ENCODE measurements at regions not wholly inside any gene's neighbourhood (a gene's known extent, or its start where the extent isn't known, plus 50 kb on each side); places are given as distances from the start of the nearest gene placed in this dataset.
"Not testable (repeated sequence)": the region's sequence is repeated elsewhere in the genome, so short reads cannot be mapped to it uniquely, and the experiment has no call there.

- Mint-ChIP-seq H3K27me3 (ENCODE audit: low read depth) (no peaks in the 10 kb centered on the region), H3K4me3 (ENCODE audit: low read depth) (no peak overlapping the region), H3K36me3 (ENCODE audit: low read depth) (no peaks in the 10 kb centered on the region), H3K27ac (no peak overlapping the region), H3K9me3 (no peaks in the 10 kb centered on the region), H3K4me1 (ENCODE audit: low read depth) (no peaks in the 10 kb centered on the region)
- intact Hi-C loops (cut with micrococcal nuclease), result no loop called here
- no peak for DNase-seq (ENCODE audit: low spot score)
These were observed 189.9 kb downstream of the NKX6-1 start for GRCh38 chr4:84309191-84309590.

- DNase-seq (ENCODE audit: low spot score); H3K4me3 Mint-ChIP-seq (ENCODE audit: low read depth); intact Hi-C loops (cut with micrococcal nuclease): not testable (repeated sequence)
These were observed 200.3 kb downstream of the NKX6-1 start for GRCh38 chr4:84298719-84299254.

DNA sequence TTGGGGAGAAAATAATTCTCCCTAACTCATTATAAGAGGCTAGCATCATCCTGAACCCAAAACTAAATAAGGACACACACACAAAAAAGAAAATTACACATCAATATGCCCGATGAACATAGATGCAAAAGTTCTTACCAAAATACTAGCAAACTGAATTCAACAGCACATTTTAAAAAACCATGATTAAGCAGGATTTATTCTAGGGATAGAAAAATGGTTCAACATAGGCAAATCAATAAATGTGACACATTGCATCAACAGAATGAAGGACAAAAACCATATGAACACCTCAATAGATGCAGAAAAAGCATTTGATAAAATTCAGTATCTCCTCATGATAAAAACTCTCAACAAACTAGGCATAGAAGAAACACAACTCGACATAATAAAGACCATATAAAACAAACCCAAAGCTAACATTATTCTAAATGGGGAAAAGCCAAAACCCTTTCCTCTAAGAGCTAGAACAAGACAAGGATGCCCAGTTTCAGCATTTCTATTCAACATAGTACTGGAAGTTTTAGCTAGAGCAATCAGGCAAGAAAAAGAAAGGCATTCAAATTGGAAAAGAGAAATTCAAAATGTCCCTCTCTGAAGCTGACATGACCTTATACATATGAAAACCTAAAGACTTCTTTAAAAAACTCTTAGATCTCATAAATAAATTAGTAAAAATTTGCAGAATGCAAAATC, 200.9 kb downstream of the NKX6-1 start:
- no peak for DNase-seq (ENCODE audit: low spot score)
- intact Hi-C loops (cut with micrococcal nuclease), result no loop called here
- no peak overlapping the region for H3K4me3 Mint-ChIP-seq (ENCODE audit: low read depth)
- H3K36me3 Mint-ChIP-seq (ENCODE audit: low read depth), result no peaks in the 10 kb centered on the region
- H3K27me3 Mint-ChIP-seq (ENCODE audit: low read depth), result no peaks in the 10 kb centered on the region
- no peak overlapping the region for H3K27ac Mint-ChIP-seq
- H3K9me3 Mint-ChIP-seq, result peaks cover 4% of the 10 kb centered on the region
- no peaks in the 10 kb centered on the region for H3K4me1 Mint-ChIP-seq (ENCODE audit: low read depth)

More at GRCh38 chr4:84298719-84299254, 200.3 kb downstream of the NKX6-1 start:
- not testable (repeated sequence) for H3K9me3 Mint-ChIP-seq; H3K27me3 Mint-ChIP-seq (ENCODE audit: low read depth); H3K36me3 Mint-ChIP-seq (ENCODE audit: low read depth); H3K27ac Mint-ChIP-seq; H3K4me1 Mint-ChIP-seq (ENCODE audit: low read depth)

GRCh38 chr4:84291969-84292368, 207.1 kb downstream of the NKX6-1 start:
- intact Hi-C loops (cut with micrococcal nuclease), result no loop called here
- no peaks in the 10 kb centered on the region for H3K4me1 Mint-ChIP-seq (ENCODE audit: low read depth)

DNA sequence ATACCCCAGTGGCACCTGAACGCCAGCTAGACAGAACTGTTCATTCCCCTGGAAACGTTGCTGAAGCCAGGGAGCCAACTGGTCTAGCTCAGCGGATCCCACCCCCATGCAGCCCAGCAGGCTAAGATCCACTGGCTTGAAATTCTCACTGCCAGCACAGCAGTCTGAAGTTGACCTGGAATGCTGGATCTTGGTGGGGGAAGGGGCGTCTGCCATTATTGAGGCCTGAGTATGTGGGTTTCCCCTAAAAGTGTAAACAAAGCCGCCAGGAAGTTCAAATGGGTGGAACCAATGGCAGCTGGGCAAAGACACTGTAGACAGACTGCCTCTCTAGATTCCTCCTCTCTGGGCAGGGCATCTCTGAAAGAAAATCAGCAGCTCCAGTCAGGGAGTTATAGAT, 213.0 kb downstream of the NKX6-1 start:
- Mint-ChIP-seq H3K4me3 (ENCODE audit: low read depth) (no peak overlapping the region), H3K27me3 (ENCODE audit: low read depth) (no peaks in the 10 kb centered on the region), H3K36me3 (ENCODE audit: low read depth) (no peaks in the 10 kb centered on the region), H3K27ac (no peak overlapping the region), H3K9me3 (peaks cover 9% of the 10 kb centered on the region), H3K4me1 (ENCODE audit: low read depth) (no peaks in the 10 kb centered on the region)
- intact Hi-C loops (cut with micrococcal nuclease), result no loop called here
- no peak for DNase-seq (ENCODE audit: low spot score)

More at GRCh38 chr4:84291969-84292368, 207.1 kb downstream of the NKX6-1 start:
- Mint-ChIP-seq H3K27me3 (ENCODE audit: low read depth) (no peaks in the 10 kb centered on the region), H3K36me3 (ENCODE audit: low read depth) (no peaks in the 10 kb centered on the region), H3K27ac (no peak overlapping the region), H3K9me3 (peaks cover 9% of the 10 kb centered on the region), H3K4me3 (ENCODE audit: low read depth) (no peak overlapping the region)
- no peak for DNase-seq (ENCODE audit: low spot score)

- no peaks in the 10 kb centered on the region for H3K36me3 Mint-ChIP-seq (ENCODE audit: low read depth)
- intact Hi-C loops (cut with micrococcal nuclease), result no loop called here
- no peaks in the 10 kb centered on the region for H3K9me3 Mint-ChIP-seq
- H3K4me3 Mint-ChIP-seq (ENCODE audit: low read depth), result no peak overlapping the region
- DNase-seq (ENCODE audit: low spot score), result no peak
- no peaks in the 10 kb centered on the region for H3K27me3 Mint-ChIP-seq (ENCODE audit: low read depth)
- no peak overlapping the region for H3K27ac Mint-ChIP-seq
- no peaks in the 10 kb centered on the region for H3K4me1 Mint-ChIP-seq (ENCODE audit: low read depth)
These were observed 219.4 kb downstream of the NKX6-1 start for GRCh38 chr4:84279678-84280077.

DNA sequence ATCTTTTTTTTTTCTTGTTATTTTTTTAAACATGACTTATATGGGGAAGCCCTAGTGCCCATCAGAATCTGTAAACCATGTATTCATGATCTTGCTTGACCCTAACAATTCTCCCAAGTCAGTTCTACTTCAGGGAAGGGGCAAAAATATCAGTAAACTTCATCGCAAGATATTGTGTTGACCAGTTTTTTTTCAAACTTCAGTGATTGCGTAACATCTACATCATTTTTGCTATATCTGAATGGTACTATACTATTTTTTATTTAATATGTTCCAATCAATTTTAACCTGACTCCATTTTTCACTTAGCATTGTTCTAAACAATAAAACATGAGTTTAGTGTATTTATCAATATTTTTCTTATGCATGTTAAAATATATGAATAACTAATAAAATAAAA, 221.2 kb downstream of the NKX6-1 start:
- intact Hi-C loops (cut with micrococcal nuclease), result no loop called here
- no peak overlapping the region for H3K4me3 Mint-ChIP-seq (ENCODE audit: low read depth)
- no peak overlapping the region for H3K27ac Mint-ChIP-seq
- no peak for DNase-seq (ENCODE audit: low spot score)
- no peaks in the 10 kb centered on the region for H3K36me3 Mint-ChIP-seq (ENCODE audit: low read depth)
- no peaks in the 10 kb centered on the region for H3K4me1 Mint-ChIP-seq (ENCODE audit: low read depth)
- H3K9me3 Mint-ChIP-seq, result no peaks in the 10 kb centered on the region
- H3K27me3 Mint-ChIP-seq (ENCODE audit: low read depth), result no peaks in the 10 kb centered on the region

DNA sequence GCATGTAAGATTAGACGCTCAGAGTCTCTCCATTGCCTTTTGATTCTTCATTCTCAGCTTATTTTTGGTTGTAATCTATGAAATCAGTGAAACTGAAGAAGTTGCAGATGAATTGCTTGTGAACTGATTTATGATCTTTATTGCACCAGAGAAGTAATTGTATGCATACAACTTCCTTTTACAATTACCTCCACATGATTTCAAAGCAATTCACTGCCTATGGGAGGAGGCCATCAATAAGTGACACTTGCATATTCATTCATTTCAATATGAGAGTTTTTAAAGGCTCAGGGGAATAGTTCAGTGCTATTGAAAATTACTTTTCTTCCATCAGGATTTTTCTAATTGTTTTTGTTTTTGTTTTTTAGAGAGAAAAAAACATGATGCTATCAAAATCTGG, 222.3 kb downstream of the NKX6-1 start:
- no peaks in the 10 kb centered on the region for H3K4me1 Mint-ChIP-seq (ENCODE audit: low read depth)
- no peak overlapping the region for H3K27ac Mint-ChIP-seq
- H3K4me3 Mint-ChIP-seq (ENCODE audit: low read depth), result no peak overlapping the region
- no peaks in the 10 kb centered on the region for H3K36me3 Mint-ChIP-seq (ENCODE audit: low read depth)
- intact Hi-C loops (cut with micrococcal nuclease), result no loop called here
- H3K9me3 Mint-ChIP-seq, result no peaks in the 10 kb centered on the region
- no peak for DNase-seq (ENCODE audit: low spot score)
- no peaks in the 10 kb centered on the region for H3K27me3 Mint-ChIP-seq (ENCODE audit: low read depth)

- intact Hi-C loops (cut with micrococcal nuclease), result no loop called here
- Mint-ChIP-seq H3K27me3 (ENCODE audit: low read depth) (no peaks in the 10 kb centered on the region), H3K9me3 (no peaks in the 10 kb centered on the region), H3K4me1 (ENCODE audit: low read depth) (no peaks in the 10 kb centered on the region), H3K27ac (no peak overlapping the region), H3K4me3 (ENCODE audit: low read depth) (no peak overlapping the region), H3K36me3 (ENCODE audit: low read depth) (no peaks in the 10 kb centered on the region)
- no peak for DNase-seq (ENCODE audit: low spot score)
These were observed 229.5 kb downstream of the NKX6-1 start for GRCh38 chr4:84269536-84270044.

DNA sequence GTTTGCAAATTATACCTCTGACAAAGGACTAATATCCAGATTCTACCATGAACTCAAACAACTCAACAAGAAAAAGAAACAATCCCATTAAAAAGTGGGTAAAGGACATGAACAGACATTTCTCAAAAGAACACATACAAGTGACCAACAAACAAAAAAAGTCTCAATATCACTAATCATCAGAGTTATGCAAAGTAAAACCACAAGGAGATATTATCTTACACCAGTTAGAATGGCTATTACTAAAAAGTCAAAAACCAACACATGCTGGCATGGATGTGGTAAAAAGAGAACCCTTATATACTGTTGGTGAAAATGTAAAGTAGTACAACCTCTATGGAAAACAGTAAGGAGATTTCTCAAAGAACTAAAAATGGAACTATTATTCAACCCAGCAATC, 234.4 kb downstream of the NKX6-1 start:
- no peaks in the 10 kb centered on the region for H3K4me1 Mint-ChIP-seq (ENCODE audit: low read depth)
- intact Hi-C loops (cut with micrococcal nuclease), result no loop called here
- no peak for DNase-seq (ENCODE audit: low spot score)
- peaks cover 2% of the 10 kb centered on the region for H3K9me3 Mint-ChIP-seq
- H3K27me3 Mint-ChIP-seq (ENCODE audit: low read depth), result no peaks in the 10 kb centered on the region
- H3K4me3 Mint-ChIP-seq (ENCODE audit: low read depth), result no peak overlapping the region
- no peak overlapping the region for H3K27ac Mint-ChIP-seq
- H3K36me3 Mint-ChIP-seq (ENCODE audit: low read depth), result no peaks in the 10 kb centered on the region

GRCh38 chr4:84263415-84263814, 235.7 kb downstream of the NKX6-1 start:
- Mint-ChIP-seq H3K27ac (no peak overlapping the region), H3K4me3 (ENCODE audit: low read depth) (no peak overlapping the region), H3K4me1 (ENCODE audit: low read depth) (no peaks in the 10 kb centered on the region), H3K9me3 (peaks cover 7% of the 10 kb centered on the region), H3K36me3 (ENCODE audit: low read depth) (no peaks in the 10 kb centered on the region), H3K27me3 (ENCODE audit: low read depth) (no peaks in the 10 kb centered on the region)
- no peak for DNase-seq (ENCODE audit: low spot score)
- intact Hi-C loops (cut with micrococcal nuclease), result no loop called here

- Mint-ChIP-seq H3K27me3 (ENCODE audit: low read depth) (no peaks in the 10 kb centered on the region), H3K9me3 (peaks cover 7% of the 10 kb centered on the region), H3K4me3 (ENCODE audit: low read depth) (no peak overlapping the region), H3K4me1 (ENCODE audit: low read depth) (no peaks in the 10 kb centered on the region), H3K36me3 (ENCODE audit: low read depth) (no peaks in the 10 kb centered on the region), H3K27ac (no peak overlapping the region)
- intact Hi-C loops (cut with micrococcal nuclease), result no loop called here
- no peak for DNase-seq (ENCODE audit: low spot score)
These were observed 238.6 kb downstream of the NKX6-1 start for GRCh38 chr4:84260495-84260894.

DNA sequence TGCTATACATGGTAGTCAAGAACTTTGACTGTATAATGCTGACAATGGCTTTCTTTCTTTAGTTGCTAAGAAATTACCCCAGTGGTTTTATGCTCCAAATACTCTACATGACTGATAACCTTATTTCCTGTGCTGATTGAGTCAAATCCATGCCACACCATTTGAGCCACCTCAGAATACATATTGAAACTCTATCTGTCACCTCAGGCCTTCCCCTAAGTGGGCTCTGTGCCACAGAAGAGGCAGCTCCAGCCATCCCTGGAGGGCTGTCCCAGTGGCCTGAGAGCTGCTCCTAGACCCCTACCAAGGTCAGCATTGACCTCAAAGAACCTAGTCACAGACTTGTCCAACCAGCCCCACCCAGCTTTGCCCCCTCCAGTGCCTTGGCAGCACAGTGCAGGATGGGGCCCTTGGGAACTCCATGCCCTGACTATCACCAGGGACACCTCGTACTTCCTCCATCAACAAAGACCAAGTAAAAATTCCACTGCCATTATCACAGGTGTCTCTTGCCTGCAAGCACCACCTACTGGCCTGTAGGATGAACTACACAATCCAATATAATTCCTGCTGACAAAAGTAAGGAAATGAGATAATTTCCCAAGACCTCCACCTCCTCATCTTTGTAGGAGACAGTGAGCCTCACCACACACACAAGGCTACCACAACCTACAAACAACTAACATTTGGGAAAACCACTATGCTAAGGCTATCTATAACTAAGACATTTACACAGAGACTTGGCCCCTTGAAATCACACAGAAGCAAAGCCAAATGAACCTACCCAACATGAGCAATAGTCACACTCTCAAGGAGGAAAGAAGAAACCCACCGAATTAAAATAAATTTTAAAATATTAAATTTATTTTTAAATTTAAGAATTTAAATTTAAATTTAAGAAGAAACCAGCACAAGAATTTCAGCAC, 239.9 kb downstream of the NKX6-1 start:
- H3K4me1 Mint-ChIP-seq (ENCODE audit: low read depth), result no peaks in the 10 kb centered on the region
- H3K27me3 Mint-ChIP-seq (ENCODE audit: low read depth), result no peaks in the 10 kb centered on the region
- no peaks in the 10 kb centered on the region for H3K36me3 Mint-ChIP-seq (ENCODE audit: low read depth)
- H3K4me3 Mint-ChIP-seq (ENCODE audit: low read depth), result no peak overlapping the region
- DNase-seq (ENCODE audit: low spot score), result no peak
- intact Hi-C loops (cut with micrococcal nuclease), result loop anchor here (2.0 kb wide), 1 partner anchor 614 kb away; no protein-coding TSS in a partner anchor
- H3K9me3 Mint-ChIP-seq, result peaks cover 7% of the 10 kb centered on the region
- H3K27ac Mint-ChIP-seq, result no peak overlapping the region
